ENCODE measurements at regions not wholly inside any gene's neighbourhood (a gene's known extent, or its start where the extent isn't known, plus 50 kb on each side); places are given as distances from the start of the nearest gene placed in this dataset.
"Not testable (repeated sequence)": the region's sequence is repeated elsewhere in the genome, so short reads cannot be mapped to it uniquely, and the experiment has no call there.

GRCh38 chr2:146392631-146393030, 1452.2 kb upstream of the ACVR2A start:
- DNase-seq (ENCODE audit: low spot score), result no peak

GRCh38 chr2:146392186-146392585, 1452.6 kb upstream of the ACVR2A start:
- no peak for DNase-seq (ENCODE audit: low spot score)

- DNase-seq (ENCODE audit: low spot score), result no peak
Observed at GRCh38 chr2:146388757-146389156, 1456.1 kb upstream of the ACVR2A start.

GRCh38 chr2:146386096-146386495, 1458.7 kb upstream of the ACVR2A start:
- no peak for DNase-seq (ENCODE audit: low spot score)

- DNase-seq (ENCODE audit: low spot score), result no peak
Observed at GRCh38 chr2:146385031-146385430, 1459.8 kb upstream of the ACVR2A start.

GRCh38 chr2:146376511-146377064, 1468.2 kb upstream of the ACVR2A start:
- DNase-seq (ENCODE audit: low spot score), result no peak

GRCh38 chr2:146374505-146374904, 1470.3 kb upstream of the ACVR2A start:
- no peak for DNase-seq (ENCODE audit: low spot score)

- DNase-seq (ENCODE audit: low spot score), result not testable (repeated sequence)
Observed at GRCh38 chr2:146371364-146371763, 1473.5 kb upstream of the ACVR2A start.

- DNase-seq (ENCODE audit: low spot score), result no peak
Observed at GRCh38 chr2:146370826-146371225, 1474.0 kb upstream of the ACVR2A start.

GRCh38 chr2:146366276-146366675, 1478.6 kb upstream of the ACVR2A start:
- no peak for DNase-seq (ENCODE audit: low spot score)

- no peak for DNase-seq (ENCODE audit: low spot score)
Observed at GRCh38 chr2:146365041-146365440, 1479.8 kb upstream of the ACVR2A start.

GRCh38 chr2:146363731-146364130, 1481.1 kb upstream of the ACVR2A start:
- DNase-seq (ENCODE audit: low spot score), result no peak

GRCh38 chr2:146351689-146352088, 1493.1 kb upstream of the ACVR2A start:
- DNase-seq (ENCODE audit: low spot score), result no peak

- no peak for DNase-seq (ENCODE audit: low spot score)
Observed at GRCh38 chr2:146349334-146349733, 1495.5 kb upstream of the ACVR2A start.

- no peak for DNase-seq (ENCODE audit: low spot score)
Observed at GRCh38 chr2:146324951-146325350, 1519.9 kb upstream of the ACVR2A start.

GRCh38 chr2:146323564-146323963, 1521.3 kb upstream of the ACVR2A start:
- DNase-seq (ENCODE audit: low spot score), result no peak

GRCh38 chr2:146321175-146321574, 1523.7 kb upstream of the ACVR2A start:
- DNase-seq (ENCODE audit: low spot score), result no peak

GRCh38 chr2:146317959-146318358, 1526.9 kb upstream of the ACVR2A start:
- DNase-seq (ENCODE audit: low spot score), result no peak

- DNase-seq (ENCODE audit: low spot score), result peak; percentile 84
Observed at GRCh38 chr2:146312899-146313298, 1531.9 kb upstream of the ACVR2A start.

- DNase-seq (ENCODE audit: low spot score), result no peak
Observed at GRCh38 chr2:146305164-146305563, 1539.7 kb upstream of the ACVR2A start.

- no peak for DNase-seq (ENCODE audit: low spot score)
Observed at GRCh38 chr2:146301287-146301686, 1543.5 kb upstream of the ACVR2A start.

- no peak for DNase-seq (ENCODE audit: low spot score)
Observed at GRCh38 chr2:146295080-146295670, 1549.7 kb upstream of the ACVR2A start.

GRCh38 chr2:146287281-146287680, 1557.5 kb upstream of the ACVR2A start:
- no peak for DNase-seq (ENCODE audit: low spot score)

GRCh38 chr2:146278881-146279280, 1565.9 kb upstream of the ACVR2A start:
- no peak for DNase-seq (ENCODE audit: low spot score)

Data from kidney capillary endothelial cell (primary cell).